ENCODE measurements at regions not wholly inside any gene's neighbourhood (a gene's known extent, or its start where the extent isn't known, plus 50 kb on each side); places are given as distances from the start of the nearest gene placed in this dataset.

- TF ChIP-seq POLR2A (IDR thresholded peaks at IDR 0.05; ENCODE audit: low read depth), result no peak
- TF ChIP-seq CTCF (IDR thresholded peaks at IDR 0.05), result no peak
- TF ChIP-seq POLR2AphosphoS5 (IDR thresholded peaks at IDR 0.05), result no peak
Measured at GRCh38 chr10:55870186-55870585, 490.9 kb downstream of the ZWINT start.
